AG04450 (cell line): ENCODE measurements at regions not wholly inside any gene's neighbourhood (a gene's known extent, or its start where the extent isn't known, plus 50 kb on each side); places are given as distances from the start of the nearest gene placed in this dataset.
"Not testable (repeated sequence)": the region's sequence is repeated elsewhere in the genome, so short reads cannot be mapped to it uniquely, and the experiment has no call there.

Source experiments
- CTCF ChIA-PET: fragments of 300-600, 350-600 bp; formaldehyde crosslinking; extraction: SDS; loops from one replicate; lab custom pipeline; 2022; ENCODE audit warnings: antibody characterized with exemption, inconsistent platforms; lab: Charles Lee
- POLR2A ChIA-PET: fragments of 350-600 bp; formaldehyde crosslinking; extraction: SDS; loops from one replicate; lab custom pipeline; 2021; ENCODE audit warnings: antibody characterized with exemption, inconsistent platforms; lab: Yijun Ruan, JAX
- DNase-seq: peaks from one replicate; pipeline ENCODE4 v3.0.0-alpha.2; 2011; ENCODE audit warnings: low read depth, low spot score
- H3K27ac ChIP-seq: one replicate; pipeline ENCODE4 v1.5.1; 2012; ENCODE audit warnings: low read depth, low read length, control low read depth
- H3K27me3 ChIP-seq: one replicate; pipeline ENCODE4 v1.6.0; 2012; ENCODE audit warnings: low read length; ENCODE audit not compliant: control insufficient read depth, insufficient read depth
- H3K4me3 ChIP-seq: 2 replicates; pipeline ENCODE4 v1.5.1; 2011; ENCODE audit warnings: mild to moderate bottlenecking, low read depth, low read length, control low read depth
- H3K9me3 ChIP-seq: 2 replicates; pipeline ENCODE4 v1.5.1; 2012; ENCODE audit warnings: low read length; ENCODE audit not compliant: control insufficient read depth, insufficient read depth
- CTCF ChIP-seq: IDR thresholded peaks from 2 replicates; pipeline ENCODE4 v1.5.1; 2011; ENCODE audit warnings: low read depth, low read length, control low read depth, inconsistent platforms

GRCh38 chr1:30099587-30100523 lies 623.5 kb downstream of the MATN1 start:
- H3K4me3 ChIP-seq, result no peak overlapping the region
- no peak for DNase-seq
- no peak for TF ChIP-seq CTCF
- H3K27ac ChIP-seq, result no peak overlapping the region
- peaks cover 10% of the 10 kb centered on the region for H3K27me3 ChIP-seq
- CTCF ChIA-PET, result interaction anchor here (1.0 kb wide), 1 partner anchor 16 kb away, joined by 3 read pairs; no protein-coding TSS in a partner anchor
- POLR2A ChIA-PET, result no interaction called here
- H3K9me3 ChIP-seq, result no peaks in the 10 kb centered on the region; the same call in 1 of the 2 replicates

GRCh38 chr1:30097851-30098250 lies 625.5 kb downstream of the MATN1 start:
- H3K4me3 ChIP-seq, CTCF ChIA-PET, H3K27ac ChIP-seq, POLR2A ChIA-PET, DNase-seq, H3K27me3 ChIP-seq: not testable (repeated sequence)
- peaks cover 11% of the 10 kb centered on the region for H3K9me3 ChIP-seq

GRCh38 chr1:30095451-30096025 lies 627.8 kb downstream of the MATN1 start:
- DNase-seq, result no peak
- Histone ChIP-seq H3K27ac (no peak overlapping the region), H3K9me3 (peaks cover 32% of the 10 kb centered on the region), H3K4me3 (no peak overlapping the region), H3K27me3 (peaks cover 2% of the 10 kb centered on the region)
- no peak for TF ChIP-seq CTCF
- ChIA-PET CTCF (interaction anchor here (0.6 kb wide), 1 partner anchor 91 kb away, joined by 6 read pairs; no protein-coding TSS in a partner anchor), POLR2A (no interaction called here)

DNA sequence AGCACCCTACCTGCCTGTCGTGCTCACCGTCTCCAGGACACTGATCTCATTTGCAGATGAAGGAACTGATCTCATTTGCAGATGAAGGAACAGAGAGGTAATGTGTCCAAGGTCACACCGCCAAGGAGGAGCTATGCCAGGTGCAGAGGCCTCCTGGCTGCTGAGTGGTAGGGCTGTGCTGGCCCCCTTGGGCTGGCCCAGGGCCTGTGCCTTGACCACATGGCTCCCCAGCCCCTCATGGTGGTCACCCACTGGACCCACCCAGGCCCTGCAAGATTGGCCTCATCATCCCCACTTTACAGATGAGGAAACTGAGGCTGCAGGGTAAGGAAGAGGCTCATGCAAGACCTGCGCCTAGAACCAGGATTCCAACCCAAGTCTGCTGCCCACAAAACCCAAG lies 628.3 kb downstream of the MATN1 start:
- CTCF ChIA-PET, result interaction anchor here (0.6 kb wide), 1 partner anchor 90 kb away, joined by 6 read pairs; no protein-coding TSS in a partner anchor
- Histone ChIP-seq H3K9me3 (peaks cover 37% of the 10 kb centered on the region), H3K27ac (no peak overlapping the region), H3K4me3 (no peak overlapping the region), H3K27me3 (peaks cover 2% of the 10 kb centered on the region)
- DNase-seq, result no peak
- TF ChIP-seq CTCF, result no peak
- POLR2A ChIA-PET, result no interaction called here

- Histone ChIP-seq H3K27ac (no peak overlapping the region), H3K4me3 (no peak overlapping the region), H3K9me3 (peaks cover 37% of the 10 kb centered on the region), H3K27me3 (peaks cover 6% of the 10 kb centered on the region)
- no peak for TF ChIP-seq CTCF
- CTCF ChIA-PET, result interaction anchor here (0.9 kb wide), 1 partner anchor 19 kb away, joined by 3 read pairs; no protein-coding TSS in a partner anchor
- POLR2A ChIA-PET, result no interaction called here
- no peak for DNase-seq
Measured at GRCh38 chr1:30092051-30092858, 631.1 kb downstream of the MATN1 start.
